ENCODE measurements at regions not wholly inside any gene's neighbourhood (a gene's known extent, or its start where the extent isn't known, plus 50 kb on each side); places are given as distances from the start of the nearest gene placed in this dataset.

GRCh38 chr2:236991874-236992273, 93.8 kb upstream of the COPS8 start:
- ChIA-PET POLR2A (no interaction called here), CTCF (no interaction called here)
- H3K4me3 ChIP-seq (ENCODE audit: low read depth in 2 of 2, low read length in 1 of 2): no peak overlapping the region
- H3K9me3 ChIP-seq: no peaks in the 10 kb centered on the region
- H3K27ac ChIP-seq (ENCODE audit: low read depth in 2 of 2, low read length in 1 of 2): no peak overlapping the region
- H3K9ac ChIP-seq: no peak overlapping the region
- TF ChIP-seq FOXJ3 (CRISPR knock-in tag; IDR thresholded peaks at IDR 0.05) (no peak), EP300 (IDR thresholded peaks at IDR 0.05; ENCODE audit: borderline replicate concordance in 1 of 2, low read depth in 1 of 2, low read length in 1 of 2) (no peak), YY1 (IDR thresholded peaks at IDR 0.05; ENCODE audit: low read depth) (no peak), TCF12 (IDR thresholded peaks at IDR 0.05) (no peak), SMC3 (IDR thresholded peaks at IDR 0.05; ENCODE audit: low read depth, low read length) (no peak), CTCF (IDR thresholded peaks at IDR 0.05) (no peak), NFIC (IDR thresholded peaks at IDR 0.05; ENCODE audit: borderline replicate concordance) (no peak)
- no peaks in the 10 kb centered on the region for H3F3A ChIP-seq (replicated peaks; ENCODE audit: insufficient read depth)
- no peaks in the 10 kb centered on the region for H4K20me1 ChIP-seq (ENCODE audit: insufficient read depth)
- H3K9me2 ChIP-seq: no peaks in the 10 kb centered on the region
- no peaks in the 10 kb centered on the region for H3K36me3 ChIP-seq (replicated peaks in 1 of 2; ENCODE audit: control insufficient read depth in 1 of 2, insufficient read depth in 2 of 2, low read length in 1 of 2)
- no peak overlapping the region for H3K4me2 ChIP-seq
- no peaks in the 10 kb centered on the region for H3K79me2 ChIP-seq (ENCODE audit: insufficient read depth)
- 13% methylated on average over 1 of the region's 1 CpG for WGBS (ENCODE audit: low lambda C conversion rate)
- DNase-seq: no peak
- peaks cover 7% of the 10 kb centered on the region; the same call in 1 of the 2 replicates for H3K27me3 ChIP-seq (ENCODE audit: insufficient read depth)
- no peak overlapping the region for H2AFZ ChIP-seq (ENCODE audit: low read depth)
- H3K4me1 ChIP-seq (ENCODE audit: control insufficient read depth in 1 of 2, insufficient read depth in 2 of 2, low read depth in 1 of 2, low read length in 1 of 2): no peaks in the 10 kb centered on the region

DNA sequence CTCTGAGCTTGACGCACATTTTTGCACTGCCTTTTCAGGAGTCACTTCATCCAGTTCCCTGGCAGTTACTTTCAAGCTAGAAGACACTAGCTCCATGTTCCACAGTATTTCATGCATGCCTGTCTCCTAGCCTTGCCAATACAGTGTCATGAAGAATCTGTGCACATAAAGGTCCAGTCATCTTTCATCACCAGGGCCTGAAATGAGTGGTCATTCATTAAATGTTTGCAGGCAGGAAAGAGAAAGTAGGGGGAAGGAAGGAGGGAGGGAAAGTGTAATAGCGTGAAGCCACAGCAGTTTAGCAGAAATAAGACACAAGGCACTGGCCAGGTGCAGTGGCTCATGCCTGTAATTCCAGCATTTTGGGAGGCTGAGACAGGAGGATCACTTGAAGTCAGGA, 92.4 kb upstream of the COPS8 start:
- Histone ChIP-seq H3K27me3 (ENCODE audit: insufficient read depth) (peaks cover 7% of the 10 kb centered on the region; the same call in 1 of the 2 replicates), H4K20me1 (ENCODE audit: insufficient read depth) (no peaks in the 10 kb centered on the region), H3K27ac (ENCODE audit: low read depth in 2 of 2, low read length in 1 of 2) (no peak overlapping the region), H3K36me3 (replicated peaks in 1 of 2; ENCODE audit: control insufficient read depth in 1 of 2, insufficient read depth in 2 of 2, low read length in 1 of 2) (no peaks in the 10 kb centered on the region), H3K4me3 (ENCODE audit: low read depth in 2 of 2, low read length in 1 of 2) (no peak overlapping the region), H3K4me2 (no peak overlapping the region), H3K9me3 (no peaks in the 10 kb centered on the region), H3F3A (replicated peaks; ENCODE audit: insufficient read depth) (no peaks in the 10 kb centered on the region), H3K4me1 (ENCODE audit: control insufficient read depth in 1 of 2, insufficient read depth in 2 of 2, low read depth in 1 of 2, low read length in 1 of 2) (no peaks in the 10 kb centered on the region), H3K79me2 (ENCODE audit: insufficient read depth) (no peaks in the 10 kb centered on the region), H3K9ac (no peak overlapping the region), H2AFZ (ENCODE audit: low read depth) (no peak overlapping the region), H3K9me2 (no peaks in the 10 kb centered on the region)
- no peak for TF ChIP-seq MAX (IDR thresholded peaks at IDR 0.05; ENCODE audit: low read depth)
- no peak for TF ChIP-seq MEF2A (IDR thresholded peaks at IDR 0.05; ENCODE audit: borderline replicate concordance, low read depth)
- TF ChIP-seq ELF1 (IDR thresholded peaks at IDR 0.05): no peak
- TF ChIP-seq CHD2 (IDR thresholded peaks at IDR 0.05; ENCODE audit: low read length, partially characterized antibody): no peak
- TF ChIP-seq FOXJ3 (CRISPR knock-in tag; IDR thresholded peaks at IDR 0.05): no peak
- no peak for TF ChIP-seq PBX3 (IDR thresholded peaks at IDR 0.05)
- no peak for TF ChIP-seq RAD21 (IDR thresholded peaks at IDR 0.05; ENCODE audit: low read length)
- TF ChIP-seq USF1 (IDR thresholded peaks at IDR 0.05; ENCODE audit: borderline replicate concordance, low read depth): no peak
- ChIA-PET CTCF (no interaction called here), POLR2A (no interaction called here)
- no peak for DNase-seq
- 61% methylated on average over 2 of the region's 2 CpGs for WGBS (ENCODE audit: low lambda C conversion rate)
